SK-N-SH treated with all-trans-retinoic acid at 6 μM for 48 hours (cell line): ENCODE measurements at regions not wholly inside any gene's neighbourhood (a gene's known extent, or its start where the extent isn't known, plus 50 kb on each side); places are given as distances from the start of the nearest gene placed in this dataset.

ENCODE experiments used
- ATAC-seq: fragments of 200-7000 bp; cut with Tn5 transposase; 3 replicates; pipeline ENCODE4 v1.9.1; 2020; ENCODE audit warnings: mild to moderate bottlenecking, moderate library complexity
- CREB5 ChIP-seq: fragments of 250-450 bp; sonication (Bioruptor Pico); IDR thresholded peaks from 2 replicates; pipeline ENCODE4 v1.5.1; 2020; ENCODE audit warnings: low read depth, mild to moderate bottlenecking, moderate library complexity
- CSDC2 ChIP-seq: fragments of 250-450 bp; sonication (Bioruptor Pico); IDR thresholded peaks from 2 replicates; pipeline ENCODE4 v1.5.0; 2020; ENCODE audit warnings: mild to moderate bottlenecking, moderate library complexity
- ESRRG ChIP-seq: fragments of 250-450 bp; sonication (Bioruptor Pico); IDR thresholded peaks from 2 replicates; pipeline ENCODE4 v1.6.1; 2021; ENCODE audit warnings: mild to moderate bottlenecking
- GLIS3 ChIP-seq: fragments of 250-450 bp; sonication (Bioruptor Pico); IDR thresholded peaks from 2 replicates; pipeline ENCODE4 v1.5.0; 2020; ENCODE audit warnings: mild to moderate bottlenecking, moderate library complexity
- ISL1 ChIP-seq: fragments of 250-450 bp; sonication (Bioruptor Pico); IDR thresholded peaks from 2 replicates; pipeline ENCODE4 v2.1.2; 2022; ENCODE audit warnings: mild to moderate bottlenecking, moderate library complexity
- OSR1 ChIP-seq: fragments of 250-450 bp; sonication (Bioruptor Pico); IDR thresholded peaks from 2 replicates; pipeline ENCODE4 v1.8.0; 2022; ENCODE audit warnings: moderate library complexity, mild to moderate bottlenecking, inconsistent platforms
- PPARA ChIP-seq: fragments of 250-450 bp; sonication (Bioruptor Pico); IDR thresholded peaks from 2 replicates; pipeline ENCODE4 v1.5.0; 2020; ENCODE audit warnings: mild to moderate bottlenecking, borderline replicate concordance
- RARB ChIP-seq: fragments of 250-450 bp; sonication (Bioruptor Pico); IDR thresholded peaks from 2 replicates; pipeline ENCODE4 v1.8.0; 2021; ENCODE audit warnings: mild to moderate bottlenecking, moderate library complexity
- SNAI2 ChIP-seq: fragments of 250-450 bp; sonication (Bioruptor Pico); IDR thresholded peaks from 2 replicates; pipeline ENCODE4 v1.5.0; 2020; ENCODE audit warnings: mild to moderate bottlenecking, moderate library complexity
- TOX ChIP-seq: fragments of 250-450 bp; sonication (Bioruptor Pico); IDR thresholded peaks from 2 replicates; pipeline ENCODE4 v1.8.0; 2021; ENCODE audit warnings: mild to moderate bottlenecking, moderate library complexity, borderline replicate concordance
- TSHZ2 ChIP-seq: fragments of 250-450 bp; sonication (Bioruptor Pico); IDR thresholded peaks from 2 replicates; pipeline ENCODE4 v1.5.0; 2020; ENCODE audit warnings: mild to moderate bottlenecking, moderate library complexity
- ZFP3 ChIP-seq: fragments of 250-450 bp; sonication (Bioruptor Pico); IDR thresholded peaks from 2 replicates; pipeline ENCODE4 v1.5.0; 2020; ENCODE audit warnings: mild to moderate bottlenecking, moderate library complexity
- ZFP30 ChIP-seq: fragments of 450-650 bp; formaldehyde crosslinking; IDR thresholded peaks from 2 replicates; pipeline ENCODE4 v1.5.0; 2022; ENCODE audit warnings: mild to moderate bottlenecking, moderate library complexity
- ZNF565 ChIP-seq: fragments of 450-650 bp; formaldehyde crosslinking; conservative IDR thresholded peaks from 2 replicates; pipeline ENCODE4 v1.5.0; 2020; ENCODE audit warnings: low read depth, mild to moderate bottlenecking, moderate library complexity
- ZNF70 ChIP-seq: fragments of 450-650 bp; formaldehyde crosslinking; IDR thresholded peaks from 2 replicates; pipeline ENCODE4 v1.5.0; 2020; ENCODE audit warnings: mild to moderate bottlenecking, moderate library complexity
- ZNF8 ChIP-seq: fragments of 450-650 bp; formaldehyde crosslinking; IDR thresholded peaks from 2 replicates; pipeline ENCODE4 v1.5.0; 2020; ENCODE audit warnings: mild to moderate bottlenecking, moderate library complexity
- TF ChIP-seq, protein P1 (sequence below): fragments of 250-450 bp; sonication (Bioruptor Pico); IDR thresholded peaks from 2 replicates; pipeline ENCODE4 v1.5.1; 2021; ENCODE audit warnings: mild to moderate bottlenecking, moderate library complexity
- TF ChIP-seq, protein P2 (sequence below): fragments of 250-450 bp; sonication (Bioruptor Pico); IDR thresholded peaks from 2 replicates; pipeline ENCODE4 v1.8.0; 2021; ENCODE audit warnings: low read depth, mild to moderate bottlenecking, moderate library complexity, borderline replicate concordance
- TF ChIP-seq, protein P3 (sequence below): fragments of 250-450 bp; sonication (Bioruptor Pico); IDR thresholded peaks from 2 replicates; pipeline ENCODE4 v1.8.0; 2020; ENCODE audit warnings: mild to moderate bottlenecking, moderate library complexity, borderline replicate concordance

GRCh38 chrX:121135488-121136207 is 88.2 kb downstream of the GLUD2 start:
- ATAC-seq, result no peak
- TF ChIP-seq ISL1 (CRISPR knock-in tag) (no peak), SNAI2 (no peak), ZFP30 (CRISPR knock-in tag) (no peak), CREB5 (CRISPR knock-in tag) (no peak), TSHZ2 (CRISPR knock-in tag) (no peak), ZNF8 (CRISPR knock-in tag) (no peak), ZFP3 (no peak), RARB (CRISPR knock-in tag) (no peak), OSR1 (CRISPR knock-in tag) (no peak), PPARA (CRISPR knock-in tag) (no peak), ESRRG (CRISPR knock-in tag) (no peak), ZNF565 (CRISPR knock-in tag) (no peak), GLIS3 (CRISPR knock-in tag) (no peak)
- TF ChIP-seq, protein P1, sequence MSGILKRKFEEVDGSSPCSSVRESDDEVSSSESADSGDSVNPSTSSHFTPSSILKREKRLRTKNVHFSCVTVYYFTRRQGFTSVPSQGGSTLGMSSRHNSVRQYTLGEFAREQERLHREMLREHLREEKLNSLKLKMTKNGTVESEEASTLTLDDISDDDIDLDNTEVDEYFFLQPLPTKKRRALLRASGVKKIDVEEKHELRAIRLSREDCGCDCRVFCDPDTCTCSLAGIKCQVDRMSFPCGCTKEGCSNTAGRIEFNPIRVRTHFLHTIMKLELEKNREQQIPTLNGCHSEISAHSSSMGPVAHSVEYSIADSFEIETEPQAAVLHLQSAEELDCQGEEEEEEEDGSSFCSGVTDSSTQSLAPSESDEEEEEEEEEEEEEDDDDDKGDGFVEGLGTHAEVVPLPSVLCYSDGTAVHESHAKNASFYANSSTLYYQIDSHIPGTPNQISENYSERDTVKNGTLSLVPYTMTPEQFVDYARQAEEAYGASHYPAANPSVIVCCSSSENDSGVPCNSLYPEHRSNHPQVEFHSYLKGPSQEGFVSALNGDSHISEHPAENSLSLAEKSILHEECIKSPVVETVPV, result no peak
- TF ChIP-seq, protein P2, sequence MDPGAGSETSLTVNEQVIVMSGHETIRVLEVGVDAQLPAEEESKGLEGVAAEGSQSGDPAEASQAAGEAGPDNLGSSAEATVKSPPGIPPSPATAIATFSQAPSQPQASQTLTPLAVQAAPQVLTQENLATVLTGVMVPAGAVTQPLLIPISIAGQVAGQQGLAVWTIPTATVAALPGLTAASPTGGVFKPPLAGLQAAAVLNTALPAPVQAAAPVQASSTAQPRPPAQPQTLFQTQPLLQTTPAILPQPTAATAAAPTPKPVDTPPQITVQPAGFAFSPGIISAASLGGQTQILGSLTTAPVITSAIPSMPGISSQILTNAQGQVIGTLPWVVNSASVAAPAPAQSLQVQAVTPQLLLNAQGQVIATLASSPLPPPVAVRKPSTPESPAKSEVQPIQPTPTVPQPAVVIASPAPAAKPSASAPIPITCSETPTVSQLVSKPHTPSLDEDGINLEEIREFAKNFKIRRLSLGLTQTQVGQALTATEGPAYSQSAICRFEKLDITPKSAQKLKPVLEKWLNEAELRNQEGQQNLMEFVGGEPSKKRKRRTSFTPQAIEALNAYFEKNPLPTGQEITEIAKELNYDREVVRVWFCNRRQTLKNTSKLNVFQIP, result no peak
- TF ChIP-seq, protein P3, sequence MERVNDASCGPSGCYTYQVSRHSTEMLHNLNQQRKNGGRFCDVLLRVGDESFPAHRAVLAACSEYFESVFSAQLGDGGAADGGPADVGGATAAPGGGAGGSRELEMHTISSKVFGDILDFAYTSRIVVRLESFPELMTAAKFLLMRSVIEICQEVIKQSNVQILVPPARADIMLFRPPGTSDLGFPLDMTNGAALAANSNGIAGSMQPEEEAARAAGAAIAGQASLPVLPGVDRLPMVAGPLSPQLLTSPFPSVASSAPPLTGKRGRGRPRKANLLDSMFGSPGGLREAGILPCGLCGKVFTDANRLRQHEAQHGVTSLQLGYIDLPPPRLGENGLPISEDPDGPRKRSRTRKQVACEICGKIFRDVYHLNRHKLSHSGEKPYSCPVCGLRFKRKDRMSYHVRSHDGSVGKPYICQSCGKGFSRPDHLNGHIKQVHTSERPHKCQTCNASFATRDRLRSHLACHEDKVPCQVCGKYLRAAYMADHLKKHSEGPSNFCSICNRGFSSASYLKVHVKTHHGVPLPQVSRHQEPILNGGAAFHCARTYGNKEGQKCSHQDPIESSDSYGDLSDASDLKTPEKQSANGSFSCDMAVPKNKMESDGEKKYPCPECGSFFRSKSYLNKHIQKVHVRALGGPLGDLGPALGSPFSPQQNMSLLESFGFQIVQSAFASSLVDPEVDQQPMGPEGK (CRISPR knock-in tag), result no peak

DNA sequence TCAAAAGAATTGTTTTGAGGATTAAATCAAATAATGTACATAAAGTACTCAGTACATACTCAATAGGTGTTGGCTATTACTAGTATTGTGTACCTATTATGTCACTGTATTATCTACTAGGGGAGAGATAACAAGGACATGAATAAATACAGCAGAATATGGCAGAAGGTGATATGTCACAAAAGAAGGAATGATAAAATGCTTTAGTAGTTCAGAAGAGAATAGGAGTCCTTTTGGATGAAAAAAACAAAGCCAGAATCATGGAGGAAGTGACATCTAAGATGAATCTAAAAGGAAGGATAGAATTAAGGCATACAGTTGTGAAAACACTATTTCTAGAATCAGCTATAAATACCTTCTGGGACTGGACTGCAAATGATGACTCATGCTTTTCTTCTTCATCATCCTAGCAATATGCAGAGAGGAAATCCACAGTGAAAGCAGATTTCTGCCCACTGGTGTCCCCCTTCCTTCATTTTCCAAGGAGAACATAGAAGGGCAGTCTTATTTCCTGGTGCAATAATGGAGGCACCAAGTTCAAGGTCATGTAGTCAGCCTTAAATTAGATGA is 98.7 kb downstream of the GLUD2 start:
- TF ChIP-seq ZNF70 (CRISPR knock-in tag), result no peak
- TF ChIP-seq, protein P2, result no peak
- TF ChIP-seq ZNF565 (CRISPR knock-in tag), result no peak
- TF ChIP-seq, protein P3 (CRISPR knock-in tag), result no peak
- no peak for TF ChIP-seq ESRRG (CRISPR knock-in tag)
- no peak for TF ChIP-seq TOX
- TF ChIP-seq ZFP30 (CRISPR knock-in tag), result no peak
- TF ChIP-seq, protein P1, result no peak
- TF ChIP-seq CSDC2 (CRISPR knock-in tag), result no peak
- TF ChIP-seq ZFP3, result no peak
- no peak for ATAC-seq
